K562 (cell line): ENCODE measurements at regions not wholly inside any gene's neighbourhood (a gene's known extent, or its start where the extent isn't known, plus 50 kb on each side); places are given as distances from the start of the nearest gene placed in this dataset.

Experiments used
- CEBPB ChIP-seq: fragments of 450-650 bp; IDR thresholded peaks from 2 replicates; pipeline ENCODE4 v1.6.1; 2016; ENCODE audit warnings: missing genetic modification characterization, missing compliant biosample characterization
- DDX20 ChIP-seq: fragments of 450-650 bp; IDR thresholded peaks from 2 replicates; pipeline ENCODE4 v1.6.1; 2016; ENCODE audit warnings: missing genetic modification characterization, low read depth, mild to moderate bottlenecking, missing compliant biosample characterization, moderate library complexity
- HDAC3 ChIP-seq: fragments of 450-650 bp; IDR thresholded peaks from 2 replicates; pipeline ENCODE4 v1.6.1; 2018; ENCODE audit warnings: borderline replicate concordance, mild to moderate bottlenecking, moderate library complexity; ENCODE audit not compliant: partially characterized antibody
- HMG20A ChIP-seq: fragments of 450-650 bp; formaldehyde crosslinking; conservative IDR thresholded peaks from 2 replicates; pipeline ENCODE4 v1.4.0; 2020; ENCODE audit warnings: mild to moderate bottlenecking, mixed read lengths
- MAFG ChIP-seq: fragments of 450-650 bp; conservative IDR thresholded peaks from 2 replicates; pipeline ENCODE4 v1.6.1; 2016; ENCODE audit warnings: missing genetic modification characterization, missing compliant biosample characterization
- MCM3 ChIP-seq: fragments of 450-650 bp; IDR thresholded peaks from 2 replicates; pipeline ENCODE4 v1.6.1; 2016
- RFX1 ChIP-seq: fragments of 450-650 bp; IDR thresholded peaks from 2 replicates; pipeline ENCODE4 v1.6.1; 2016; ENCODE audit warnings: mild to moderate bottlenecking, moderate library complexity
- SAFB ChIP-seq: fragments of 200-400 bp; formaldehyde crosslinking; IDR thresholded peaks from 2 replicates; pipeline ENCODE4 v1.6.1; 2017; ENCODE audit warnings: low read depth, low read length, borderline replicate concordance
- SIRT6 ChIP-seq: IDR thresholded peaks from one replicate; pipeline ENCODE4 v1.6.1; 2012; ENCODE audit warnings: low read depth, mild to moderate bottlenecking, control low read depth, inconsistent platforms, low read length, moderate library complexity
- ZNF75A ChIP-seq: fragments of 450-650 bp; formaldehyde crosslinking; IDR thresholded peaks from 2 replicates; pipeline ENCODE4 v1.4.0; 2020; ENCODE audit warnings: mild to moderate bottlenecking
- TF ChIP-seq, protein P1 (sequence below): fragments of 250-450 bp; sonication (Bioruptor Pico); IDR thresholded peaks from 2 replicates; pipeline ENCODE4 v1.9.0; 2021; ENCODE audit warnings: mild to moderate bottlenecking, inconsistent platforms
- TF ChIP-seq, protein P2 (sequence below): fragments of 450-650 bp; IDR thresholded peaks from 2 replicates; pipeline ENCODE4 v1.6.1; 2017; ENCODE audit warnings: antibody characterized with exemption
- TF ChIP-seq, protein P3 (sequence below): fragments of 250-450 bp; sonication (Bioruptor Pico); IDR thresholded peaks from 2 replicates; pipeline ENCODE4 v1.4.0; 2020
- TF ChIP-seq, protein P4 (sequence below): sonication (generic); formaldehyde crosslinking; IDR thresholded peaks from 2 replicates; pipeline ENCODE4 v1.9.0; 2022; ENCODE audit warnings: mild to moderate bottlenecking, missing genetic modification reagents
- TF ChIP-seq, protein P5 (sequence below): fragments of 450-650 bp; IDR thresholded peaks from 2 replicates; pipeline ENCODE4 v1.6.1; 2017; ENCODE audit warnings: antibody characterized with exemption, mild to moderate bottlenecking

DNA sequence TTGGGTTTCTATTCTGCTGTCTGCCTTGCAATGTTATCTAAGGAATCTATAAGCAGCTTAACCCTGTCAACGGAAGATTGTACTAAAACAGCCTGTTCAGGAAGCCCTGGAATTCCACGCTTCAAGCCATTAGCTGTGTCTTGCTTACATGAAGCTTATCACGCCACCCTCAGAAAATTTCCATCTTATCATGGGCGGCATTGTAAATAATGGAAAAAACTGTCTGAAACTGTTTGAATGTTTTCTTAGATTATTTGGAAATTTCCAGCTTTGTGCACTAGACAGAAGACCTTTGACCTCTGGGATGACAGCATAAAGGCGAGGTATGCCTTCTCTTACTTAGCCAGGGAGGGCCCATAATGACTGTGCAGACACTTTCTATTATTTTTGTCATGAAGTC lies 319.7 kb downstream of the KCNRG start (continued):
- TF ChIP-seq, protein P1, sequence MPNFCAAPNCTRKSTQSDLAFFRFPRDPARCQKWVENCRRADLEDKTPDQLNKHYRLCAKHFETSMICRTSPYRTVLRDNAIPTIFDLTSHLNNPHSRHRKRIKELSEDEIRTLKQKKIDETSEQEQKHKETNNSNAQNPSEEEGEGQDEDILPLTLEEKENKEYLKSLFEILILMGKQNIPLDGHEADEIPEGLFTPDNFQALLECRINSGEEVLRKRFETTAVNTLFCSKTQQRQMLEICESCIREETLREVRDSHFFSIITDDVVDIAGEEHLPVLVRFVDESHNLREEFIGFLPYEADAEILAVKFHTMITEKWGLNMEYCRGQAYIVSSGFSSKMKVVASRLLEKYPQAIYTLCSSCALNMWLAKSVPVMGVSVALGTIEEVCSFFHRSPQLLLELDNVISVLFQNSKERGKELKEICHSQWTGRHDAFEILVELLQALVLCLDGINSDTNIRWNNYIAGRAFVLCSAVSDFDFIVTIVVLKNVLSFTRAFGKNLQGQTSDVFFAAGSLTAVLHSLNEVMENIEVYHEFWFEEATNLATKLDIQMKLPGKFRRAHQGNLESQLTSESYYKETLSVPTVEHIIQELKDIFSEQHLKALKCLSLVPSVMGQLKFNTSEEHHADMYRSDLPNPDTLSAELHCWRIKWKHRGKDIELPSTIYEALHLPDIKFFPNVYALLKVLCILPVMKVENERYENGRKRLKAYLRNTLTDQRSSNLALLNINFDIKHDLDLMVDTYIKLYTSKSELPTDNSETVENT (CRISPR knock-in tag), result no peak
- peak; percentile 41 for TF ChIP-seq HDAC3
- no peak for TF ChIP-seq CEBPB
- TF ChIP-seq, protein P2, sequence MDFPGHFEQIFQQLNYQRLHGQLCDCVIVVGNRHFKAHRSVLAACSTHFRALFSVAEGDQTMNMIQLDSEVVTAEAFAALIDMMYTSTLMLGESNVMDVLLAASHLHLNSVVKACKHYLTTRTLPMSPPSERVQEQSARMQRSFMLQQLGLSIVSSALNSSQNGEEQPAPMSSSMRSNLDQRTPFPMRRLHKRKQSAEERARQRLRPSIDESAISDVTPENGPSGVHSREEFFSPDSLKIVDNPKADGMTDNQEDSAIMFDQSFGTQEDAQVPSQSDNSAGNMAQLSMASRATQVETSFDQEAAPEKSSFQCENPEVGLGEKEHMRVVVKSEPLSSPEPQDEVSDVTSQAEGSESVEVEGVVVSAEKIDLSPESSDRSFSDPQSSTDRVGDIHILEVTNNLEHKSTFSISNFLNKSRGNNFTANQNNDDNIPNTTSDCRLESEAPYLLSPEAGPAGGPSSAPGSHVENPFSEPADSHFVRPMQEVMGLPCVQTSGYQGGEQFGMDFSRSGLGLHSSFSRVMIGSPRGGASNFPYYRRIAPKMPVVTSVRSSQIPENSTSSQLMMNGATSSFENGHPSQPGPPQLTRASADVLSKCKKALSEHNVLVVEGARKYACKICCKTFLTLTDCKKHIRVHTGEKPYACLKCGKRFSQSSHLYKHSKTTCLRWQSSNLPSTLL, result no peak
- no peak for TF ChIP-seq DDX20 (tag)
- TF ChIP-seq ZNF75A (CRISPR knock-in tag), result no peak
- no peak for TF ChIP-seq SIRT6
- TF ChIP-seq, protein P3, sequence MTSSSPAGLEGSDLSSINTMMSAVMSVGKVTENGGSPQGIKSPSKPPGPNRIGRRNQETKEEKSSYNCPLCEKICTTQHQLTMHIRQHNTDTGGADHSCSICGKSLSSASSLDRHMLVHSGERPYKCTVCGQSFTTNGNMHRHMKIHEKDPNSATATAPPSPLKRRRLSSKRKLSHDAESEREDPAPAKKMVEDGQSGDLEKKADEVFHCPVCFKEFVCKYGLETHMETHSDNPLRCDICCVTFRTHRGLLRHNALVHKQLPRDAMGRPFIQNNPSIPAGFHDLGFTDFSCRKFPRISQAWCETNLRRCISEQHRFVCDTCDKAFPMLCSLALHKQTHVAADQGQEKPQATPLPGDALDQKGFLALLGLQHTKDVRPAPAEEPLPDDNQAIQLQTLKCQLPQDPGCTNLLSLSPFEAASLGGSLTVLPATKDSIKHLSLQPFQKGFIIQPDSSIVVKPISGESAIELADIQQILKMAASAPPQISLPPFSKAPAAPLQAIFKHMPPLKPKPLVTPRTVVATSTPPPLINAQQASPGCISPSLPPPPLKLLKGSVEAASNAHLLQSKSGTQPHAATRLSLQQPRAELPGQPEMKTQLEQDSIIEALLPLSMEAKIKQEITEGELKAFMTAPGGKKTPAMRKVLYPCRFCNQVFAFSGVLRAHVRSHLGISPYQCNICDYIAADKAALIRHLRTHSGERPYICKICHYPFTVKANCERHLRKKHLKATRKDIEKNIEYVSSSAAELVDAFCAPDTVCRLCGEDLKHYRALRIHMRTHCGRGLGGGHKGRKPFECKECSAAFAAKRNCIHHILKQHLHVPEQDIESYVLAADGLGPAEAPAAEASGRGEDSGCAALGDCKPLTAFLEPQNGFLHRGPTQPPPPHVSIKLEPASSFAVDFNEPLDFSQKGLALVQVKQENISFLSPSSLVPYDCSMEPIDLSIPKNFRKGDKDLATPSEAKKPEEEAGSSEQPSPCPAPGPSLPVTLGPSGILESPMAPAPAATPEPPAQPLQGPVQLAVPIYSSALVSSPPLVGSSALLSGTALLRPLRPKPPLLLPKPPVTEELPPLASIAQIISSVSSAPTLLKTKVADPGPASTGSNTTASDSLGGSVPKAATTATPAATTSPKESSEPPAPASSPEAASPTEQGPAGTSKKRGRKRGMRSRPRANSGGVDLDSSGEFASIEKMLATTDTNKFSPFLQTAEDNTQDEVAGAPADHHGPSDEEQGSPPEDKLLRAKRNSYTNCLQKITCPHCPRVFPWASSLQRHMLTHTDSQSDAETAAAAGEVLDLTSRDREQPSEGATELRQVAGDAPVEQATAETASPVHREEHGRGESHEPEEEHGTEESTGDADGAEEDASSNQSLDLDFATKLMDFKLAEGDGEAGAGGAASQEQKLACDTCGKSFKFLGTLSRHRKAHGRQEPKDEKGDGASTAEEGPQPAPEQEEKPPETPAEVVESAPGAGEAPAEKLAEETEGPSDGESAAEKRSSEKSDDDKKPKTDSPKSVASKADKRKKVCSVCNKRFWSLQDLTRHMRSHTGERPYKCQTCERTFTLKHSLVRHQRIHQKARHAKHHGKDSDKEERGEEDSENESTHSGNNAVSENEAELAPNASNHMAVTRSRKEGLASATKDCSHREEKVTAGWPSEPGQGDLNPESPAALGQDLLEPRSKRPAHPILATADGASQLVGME (CRISPR knock-in tag), result no peak
- TF ChIP-seq RFX1, result no peak
- no peak for TF ChIP-seq MCM3
- peak; percentile 16; the same call in 1 of the 2 replicates for TF ChIP-seq MAFG (tag)
- TF ChIP-seq, protein P4, sequence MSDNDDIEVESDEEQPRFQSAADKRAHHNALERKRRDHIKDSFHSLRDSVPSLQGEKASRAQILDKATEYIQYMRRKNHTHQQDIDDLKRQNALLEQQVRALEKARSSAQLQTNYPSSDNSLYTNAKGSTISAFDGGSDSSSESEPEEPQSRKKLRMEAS (CRISPR knock-in tag), result no peak
- TF ChIP-seq SAFB, result no peak
- TF ChIP-seq HMG20A (CRISPR knock-in tag), result no peak
- TF ChIP-seq, protein P5, sequence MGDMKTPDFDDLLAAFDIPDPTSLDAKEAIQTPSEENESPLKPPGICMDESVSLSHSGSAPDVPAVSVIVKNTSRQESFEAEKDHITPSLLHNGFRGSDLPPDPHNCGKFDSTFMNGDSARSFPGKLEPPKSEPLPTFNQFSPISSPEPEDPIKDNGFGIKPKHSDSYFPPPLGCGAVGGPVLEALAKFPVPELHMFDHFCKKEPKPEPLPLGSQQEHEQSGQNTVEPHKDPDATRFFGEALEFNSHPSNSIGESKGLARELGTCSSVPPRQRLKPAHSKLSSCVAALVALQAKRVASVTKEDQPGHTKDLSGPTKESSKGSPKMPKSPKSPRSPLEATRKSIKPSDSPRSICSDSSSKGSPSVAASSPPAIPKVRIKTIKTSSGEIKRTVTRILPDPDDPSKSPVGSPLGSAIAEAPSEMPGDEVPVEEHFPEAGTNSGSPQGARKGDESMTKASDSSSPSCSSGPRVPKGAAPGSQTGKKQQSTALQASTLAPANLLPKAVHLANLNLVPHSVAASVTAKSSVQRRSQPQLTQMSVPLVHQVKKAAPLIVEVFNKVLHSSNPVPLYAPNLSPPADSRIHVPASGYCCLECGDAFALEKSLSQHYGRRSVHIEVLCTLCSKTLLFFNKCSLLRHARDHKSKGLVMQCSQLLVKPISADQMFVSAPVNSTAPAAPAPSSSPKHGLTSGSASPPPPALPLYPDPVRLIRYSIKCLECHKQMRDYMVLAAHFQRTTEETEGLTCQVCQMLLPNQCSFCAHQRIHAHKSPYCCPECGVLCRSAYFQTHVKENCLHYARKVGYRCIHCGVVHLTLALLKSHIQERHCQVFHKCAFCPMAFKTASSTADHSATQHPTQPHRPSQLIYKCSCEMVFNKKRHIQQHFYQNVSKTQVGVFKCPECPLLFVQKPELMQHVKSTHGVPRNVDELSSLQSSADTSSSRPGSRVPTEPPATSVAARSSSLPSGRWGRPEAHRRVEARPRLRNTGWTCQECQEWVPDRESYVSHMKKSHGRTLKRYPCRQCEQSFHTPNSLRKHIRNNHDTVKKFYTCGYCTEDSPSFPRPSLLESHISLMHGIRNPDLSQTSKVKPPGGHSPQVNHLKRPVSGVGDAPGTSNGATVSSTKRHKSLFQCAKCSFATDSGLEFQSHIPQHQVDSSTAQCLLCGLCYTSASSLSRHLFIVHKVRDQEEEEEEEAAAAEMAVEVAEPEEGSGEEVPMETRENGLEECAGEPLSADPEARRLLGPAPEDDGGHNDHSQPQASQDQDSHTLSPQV, result 0 out of 2 replicates have a peak, but pooled peaks have one; percentile 29
